ENCODE measurements at regions not wholly inside any gene's neighbourhood (a gene's known extent, or its start where the extent isn't known, plus 50 kb on each side); places are given as distances from the start of the nearest gene placed in this dataset.
"Not testable (repeated sequence)": the region's sequence is repeated elsewhere in the genome, so short reads cannot be mapped to it uniquely, and the experiment has no call there.

- H3K27ac Mint-ChIP-seq = no peak overlapping the region
Measured at GRCh38 chr4:38387819-38388218, 276.2 kb upstream of the KLF3 start.

GRCh38 chr4:38388907-38389306, 275.1 kb upstream of the KLF3 start:
- H3K9me3 Mint-ChIP-seq = peaks cover 15 to 19% of the 10 kb centered on the region in 2 donors
- H3K4me1 Mint-ChIP-seq (ENCODE audit: low read depth) = peaks cover 15% of the 10 kb centered on the region
- not testable (repeated sequence) for H3K27ac Mint-ChIP-seq; H3K4me3 Mint-ChIP-seq; ATAC-seq (replicated peaks in 1 of 2); DNase-seq; H3K27me3 Mint-ChIP-seq (ENCODE audit: low read depth)
- H3K36me3 Mint-ChIP-seq (ENCODE audit: insufficient read depth in 2 of 2) = peaks cover 15 to 26% of the 10 kb centered on the region in 2 donors

More at GRCh38 chr4:38387819-38388218, 276.2 kb upstream of the KLF3 start:
- Mint-ChIP-seq H3K27me3 (ENCODE audit: low read depth) (no peaks in the 10 kb centered on the region), H3K4me1 (ENCODE audit: low read depth) (peaks cover 18% of the 10 kb centered on the region), H3K36me3 (ENCODE audit: insufficient read depth in 2 of 2) (peaks cover 15 to 26% of the 10 kb centered on the region in 2 donors), H3K4me3 (no peak overlapping the region), H3K9me3 (peaks cover 14 to 16% of the 10 kb centered on the region in 2 donors)
- no peak for DNase-seq
- ATAC-seq (replicated peaks in 1 of 2) = no peak

DNA sequence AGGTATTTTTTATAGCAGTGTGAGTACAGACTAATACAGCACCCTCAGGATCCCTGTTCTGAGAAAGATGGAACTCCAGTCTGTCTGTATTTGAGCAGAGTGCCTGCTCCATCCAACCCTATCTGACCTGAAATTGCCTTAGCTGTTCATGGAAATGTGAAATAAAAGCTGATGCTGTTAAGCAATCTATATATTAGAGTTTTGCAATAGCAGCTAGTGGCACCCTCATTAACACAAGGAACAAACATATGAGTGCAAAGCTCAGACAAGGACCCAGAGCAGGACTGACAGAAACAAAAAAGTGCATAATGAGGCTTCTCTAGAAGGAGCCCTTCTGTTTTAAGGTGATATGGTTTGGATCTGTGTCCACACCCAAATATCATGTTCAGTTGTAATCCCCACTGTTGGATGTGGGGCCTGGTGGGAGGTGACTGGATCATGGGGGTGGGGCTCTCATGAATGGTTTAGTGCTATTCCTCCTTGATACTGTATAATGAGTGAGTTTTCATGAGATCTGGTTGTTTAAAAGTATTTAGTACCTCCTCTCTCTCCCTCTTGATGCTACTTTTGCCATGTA, 272.9 kb upstream of the KLF3 start:
- H3K4me3 Mint-ChIP-seq = no peak overlapping the region
- H3K9me3 Mint-ChIP-seq = peaks cover 15 to 19% of the 10 kb centered on the region in 2 donors
- DNase-seq (no peak), ATAC-seq (replicated peaks in 1 of 2) (no peak)
- H3K27me3 Mint-ChIP-seq (ENCODE audit: low read depth) = no peaks in the 10 kb centered on the region
- peaks cover 7% of the 10 kb centered on the region for H3K4me1 Mint-ChIP-seq (ENCODE audit: low read depth)
- H3K27ac Mint-ChIP-seq = no peak overlapping the region
- peaks cover 15 to 26% of the 10 kb centered on the region in 2 donors for H3K36me3 Mint-ChIP-seq (ENCODE audit: insufficient read depth in 2 of 2)

DNA sequence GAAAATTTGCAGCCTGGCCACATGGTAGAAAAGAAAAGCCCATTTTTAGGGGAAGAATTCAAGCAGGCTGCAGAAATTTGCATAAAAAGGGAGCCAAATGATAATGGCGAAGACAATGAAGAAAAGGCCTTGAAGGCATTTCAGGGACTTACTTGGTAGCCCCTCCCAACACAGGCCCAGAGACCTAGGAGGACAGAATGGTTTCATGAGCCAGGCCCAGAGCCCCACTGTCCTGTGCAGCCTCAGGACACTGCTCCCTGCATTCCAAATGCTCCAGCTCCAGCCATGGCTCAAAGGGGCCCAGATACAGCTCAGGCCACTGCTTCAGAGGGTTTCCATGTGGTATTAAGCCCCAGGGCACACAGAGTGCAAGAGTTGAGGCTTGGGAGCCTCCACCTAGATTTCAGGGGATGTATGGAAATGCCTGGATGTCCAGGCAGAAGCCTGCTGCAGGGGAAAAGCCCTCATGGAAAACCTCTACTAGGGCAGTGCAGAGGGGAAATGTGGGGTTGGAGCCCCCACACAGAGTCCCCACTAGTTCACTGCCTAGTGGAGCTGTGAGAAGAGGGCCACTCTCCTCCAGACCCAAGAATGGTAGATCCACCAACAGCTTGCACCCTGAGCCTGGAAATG, 271.7 kb upstream of the KLF3 start:
- Mint-ChIP-seq H3K4me3 (no peak overlapping the region), H3K36me3 (ENCODE audit: insufficient read depth in 2 of 2) (peaks cover 15 to 26% of the 10 kb centered on the region in 2 donors), H3K9me3 (peaks cover 15 to 19% of the 10 kb centered on the region in 2 donors), H3K27ac (no peak overlapping the region), H3K4me1 (ENCODE audit: low read depth) (peaks cover 5% of the 10 kb centered on the region), H3K27me3 (ENCODE audit: low read depth) (no peaks in the 10 kb centered on the region)
- no peak for DNase-seq
- no peak for ATAC-seq (replicated peaks in 1 of 2)

GRCh38 chr4:38396091-38396490, 267.9 kb upstream of the KLF3 start:
- ATAC-seq (replicated peaks in 1 of 2) = no peak
- no peak overlapping the region for H3K27ac Mint-ChIP-seq

GRCh38 chr4:38396845-38397547, 267.0 kb upstream of the KLF3 start:
- no peak overlapping the region for H3K27ac Mint-ChIP-seq
- H3K4me3 Mint-ChIP-seq = no peak overlapping the region
- ATAC-seq (replicated peaks in 1 of 2) (no peak), DNase-seq (no peak)
- H3K4me1 Mint-ChIP-seq (ENCODE audit: low read depth) = no peaks in the 10 kb centered on the region
- H3K36me3 Mint-ChIP-seq (ENCODE audit: insufficient read depth in 2 of 2) = peaks cover 0 to 3% of the 10 kb centered on the region in 2 donors
- H3K9me3 Mint-ChIP-seq = peaks cover 9 to 11% of the 10 kb centered on the region in 2 donors
- no peaks in the 10 kb centered on the region for H3K27me3 Mint-ChIP-seq (ENCODE audit: low read depth)

More at GRCh38 chr4:38396091-38396490, 267.9 kb upstream of the KLF3 start:
- Mint-ChIP-seq H3K4me1 (ENCODE audit: low read depth) (no peaks in the 10 kb centered on the region), H3K9me3 (peaks cover 16 to 18% of the 10 kb centered on the region in 2 donors), H3K27me3 (ENCODE audit: low read depth) (no peaks in the 10 kb centered on the region), H3K4me3 (no peak overlapping the region), H3K36me3 (ENCODE audit: insufficient read depth in 2 of 2) (peaks cover 7 to 10% of the 10 kb centered on the region in 2 donors)
- no peak for DNase-seq

- peaks cover 7 to 8% of the 10 kb centered on the region in 2 donors for H3K9me3 Mint-ChIP-seq
- no peaks in the 10 kb centered on the region for H3K4me1 Mint-ChIP-seq (ENCODE audit: low read depth)
- H3K36me3 Mint-ChIP-seq (ENCODE audit: insufficient read depth in 2 of 2) = peaks cover 2% of the 10 kb centered on the region in 2 donors
- ATAC-seq (replicated peaks in 1 of 2) (no peak), DNase-seq (no peak)
- H3K27me3 Mint-ChIP-seq (ENCODE audit: low read depth) = no peaks in the 10 kb centered on the region
- H3K4me3 Mint-ChIP-seq = no peak overlapping the region
- no peak overlapping the region for H3K27ac Mint-ChIP-seq
Measured at GRCh38 chr4:38400946-38401345, 263.1 kb upstream of the KLF3 start.

- peaks cover 10% of the 10 kb centered on the region for H3K4me1 Mint-ChIP-seq (ENCODE audit: low read depth)
- peaks cover 0 to 2% of the 10 kb centered on the region in 2 donors for H3K9me3 Mint-ChIP-seq
- ATAC-seq (replicated peaks in 1 of 2) (no peak), DNase-seq (no peak)
- no peak overlapping the region for H3K27ac Mint-ChIP-seq
- peaks cover 13% of the 10 kb centered on the region for H3K27me3 Mint-ChIP-seq (ENCODE audit: low read depth)
- peaks cover 0 to 2% of the 10 kb centered on the region in 2 donors for H3K36me3 Mint-ChIP-seq (ENCODE audit: insufficient read depth in 2 of 2)
- H3K4me3 Mint-ChIP-seq = no peak overlapping the region
Measured at GRCh38 chr4:38406243-38406642, 257.8 kb upstream of the KLF3 start.

DNA sequence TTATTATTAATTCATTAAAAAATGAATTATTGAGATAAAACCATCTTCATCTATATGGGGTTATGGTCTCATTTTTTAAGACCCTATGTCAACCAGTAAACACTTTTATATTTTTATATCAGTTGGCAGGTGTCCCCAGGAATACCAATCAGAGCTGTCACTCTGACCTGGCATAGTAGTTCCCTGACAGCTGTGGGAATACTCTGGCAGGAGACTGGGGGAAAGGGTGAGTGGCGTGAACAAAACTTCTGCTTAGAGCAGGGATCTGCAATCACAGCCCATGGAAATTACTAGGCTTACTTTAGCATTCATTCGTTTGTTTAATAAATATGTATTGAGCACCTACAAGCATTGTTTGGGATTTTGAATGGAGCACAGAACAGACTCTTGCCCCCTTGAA, 254.1 kb upstream of the KLF3 start:
- Mint-ChIP-seq H3K4me3 (no peak overlapping the region), H3K36me3 (ENCODE audit: insufficient read depth in 2 of 2) (no peaks in the 10 kb centered on the region), H3K4me1 (ENCODE audit: low read depth) (peaks cover 33% of the 10 kb centered on the region), H3K27me3 (ENCODE audit: low read depth) (peaks cover 18% of the 10 kb centered on the region), H3K27ac (no peak overlapping the region), H3K9me3 (no peaks in the 10 kb centered on the region)
- ATAC-seq (replicated peaks in 1 of 2) (no peak), DNase-seq (no peak)

- no peaks in the 10 kb centered on the region for H3K9me3 Mint-ChIP-seq
- H3K36me3 Mint-ChIP-seq (ENCODE audit: insufficient read depth in 2 of 2) = no peaks in the 10 kb centered on the region
- no peak overlapping the region for H3K4me3 Mint-ChIP-seq
- H3K27ac Mint-ChIP-seq = no peak overlapping the region
- peak; percentile 89 to 92 for ATAC-seq (replicated peaks in 1 of 2)
- peaks cover 18% of the 10 kb centered on the region for H3K27me3 Mint-ChIP-seq (ENCODE audit: low read depth)
- H3K4me1 Mint-ChIP-seq (ENCODE audit: low read depth) = peaks cover 33% of the 10 kb centered on the region
- DNase-seq = peak; percentile 15 to 26
Measured at GRCh38 chr4:38411092-38411491, 252.9 kb upstream of the KLF3 start.

DNA sequence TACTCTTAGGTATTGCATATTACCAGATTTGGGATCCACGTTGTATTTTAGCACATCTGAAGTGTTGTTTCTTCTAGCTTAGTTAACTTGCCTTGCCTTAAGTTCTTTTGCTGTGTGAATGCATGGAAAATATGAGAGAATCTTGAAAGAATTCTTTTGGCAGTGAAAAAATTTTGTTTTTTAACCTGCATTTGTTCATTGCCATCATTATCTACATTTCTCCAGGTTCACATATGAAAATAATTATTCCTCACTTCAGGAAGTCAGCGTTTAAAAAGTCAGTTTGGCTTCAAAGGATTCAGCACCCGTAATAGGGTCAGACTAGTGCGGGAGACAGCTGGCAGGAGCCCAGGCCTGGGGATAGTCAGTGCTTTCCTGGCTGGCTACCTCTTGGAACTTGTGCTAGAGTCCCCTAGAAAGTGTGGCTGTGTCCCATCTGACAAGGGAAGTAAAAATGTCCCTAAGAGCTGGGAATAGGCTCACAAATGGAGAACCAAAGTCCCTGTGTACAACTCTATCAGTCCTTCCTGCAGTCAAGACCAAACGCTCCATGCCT, 251.9 kb upstream of the KLF3 start:
- peaks cover 18% of the 10 kb centered on the region for H3K27me3 Mint-ChIP-seq (ENCODE audit: low read depth)
- no peak for DNase-seq
- ATAC-seq (replicated peaks in 1 of 2) = no peak
- no peak overlapping the region for H3K4me3 Mint-ChIP-seq
- H3K27ac Mint-ChIP-seq = no peak overlapping the region
- no peaks in the 10 kb centered on the region for H3K9me3 Mint-ChIP-seq
- peaks cover 33% of the 10 kb centered on the region for H3K4me1 Mint-ChIP-seq (ENCODE audit: low read depth)
- no peaks in the 10 kb centered on the region for H3K36me3 Mint-ChIP-seq (ENCODE audit: insufficient read depth in 2 of 2)

DNA sequence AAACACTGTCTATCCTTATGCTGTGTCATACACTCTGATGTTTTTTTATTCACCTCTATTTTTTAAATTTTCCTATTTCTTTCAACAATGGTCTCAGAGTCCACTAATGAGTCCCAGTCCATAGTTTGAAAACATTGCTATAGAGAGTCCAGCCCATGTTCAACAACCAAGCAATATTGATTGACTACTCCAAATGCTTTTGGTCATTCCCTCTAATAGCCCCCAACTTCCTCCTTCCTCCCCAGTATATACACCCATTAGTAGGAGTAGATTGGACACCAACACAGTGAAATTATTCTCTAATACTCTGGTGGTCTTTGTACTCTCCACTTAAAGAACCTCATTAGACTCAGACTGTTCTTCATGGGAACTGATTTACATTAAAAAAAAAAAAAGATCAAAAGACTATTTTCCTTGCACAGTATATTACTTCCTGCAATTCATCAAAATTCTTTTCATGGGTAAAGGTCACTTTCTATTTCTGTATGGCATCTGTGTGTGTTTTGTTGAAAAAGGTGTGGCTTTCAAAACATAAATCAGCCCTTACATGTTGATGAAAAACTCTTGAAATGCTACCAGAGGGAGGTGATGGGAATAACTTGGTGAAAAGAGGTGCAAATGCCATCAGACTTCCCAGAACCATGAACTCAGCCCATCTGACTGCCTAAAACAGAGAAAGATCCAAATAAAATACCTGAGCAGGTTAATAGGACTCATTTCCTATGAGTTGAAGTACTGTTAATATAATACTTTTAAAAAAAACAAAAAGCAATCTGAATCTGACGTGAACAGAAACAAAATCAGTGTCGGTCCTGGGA, 250.3 kb upstream of the KLF3 start:
- no peak overlapping the region for H3K4me3 Mint-ChIP-seq
- H3K9me3 Mint-ChIP-seq = peaks cover 2 to 5% of the 10 kb centered on the region in 2 donors
- no peak overlapping the region for H3K27ac Mint-ChIP-seq
- H3K4me1 Mint-ChIP-seq (ENCODE audit: low read depth) = peaks cover 33% of the 10 kb centered on the region
- DNase-seq = no peak
- peaks cover 11% of the 10 kb centered on the region for H3K27me3 Mint-ChIP-seq (ENCODE audit: low read depth)
- ATAC-seq (replicated peaks in 1 of 2) = no peak
- peaks cover 0 to 2% of the 10 kb centered on the region in 2 donors for H3K36me3 Mint-ChIP-seq (ENCODE audit: insufficient read depth in 2 of 2)
